PC-3 (cell line): ENCODE measurements at regions not wholly inside any gene's neighbourhood (a gene's known extent, or its start where the extent isn't known, plus 50 kb on each side); places are given as distances from the start of the nearest gene placed in this dataset.

ENCODE experiments used
- ATAC-seq: fragments of 200-7000 bp; cut with Tn5 transposase; 2 replicates; pipeline ENCODE4 v1.9.1; 2020; ENCODE audit warnings: mild to moderate bottlenecking, moderate library complexity
- BruUV-seq: library from RNA; stranded (reverse); fragments of 400-500 nt; replicated peaks from 2 replicates; lab custom pipeline; 2021; lab: Mats Ljungman, UMichigan
- CTCF ChIA-PET: fragments of 300-600 bp; sonication (Branson Sonifier 250); formaldehyde crosslinking; loops from one replicate; lab custom pipeline; 2022; ENCODE audit warnings: antibody characterized with exemption; lab: Charles Lee
- POLR2A ChIA-PET: fragments of 300-600 bp; sonication (Branson Sonifier 250); formaldehyde crosslinking; loops from one replicate; lab custom pipeline; 2022; ENCODE audit warnings: antibody characterized with exemption; ENCODE audit not compliant: unreplicated experiment; lab: Charles Lee
- DNase-seq: peaks from one replicate; pipeline ENCODE4 v3.0.0-alpha.2; 2015
- H2AFZ ChIP-seq: fragments of 300-600 bp; sonication (generic); 2 replicates; pipeline ENCODE4 v1.6.0; 2016; ENCODE audit warnings: antibody characterized with exemption, low read length
- H3F3A ChIP-seq: fragments of 300-600 bp; sonication (generic); one replicate; pipeline ENCODE4 v1.6.0; 2017; ENCODE audit warnings: antibody characterized with exemption, low read length, control low read depth, mild to moderate bottlenecking; ENCODE audit not compliant: unreplicated experiment
- H3K27ac ChIP-seq: fragments of 300-600 bp; sonication (generic); 2 replicates; pipeline ENCODE4 v1.5.1; 2016; ENCODE audit warnings: mild to moderate bottlenecking, low read length
- H3K27me3 ChIP-seq: fragments of 300-600 bp; sonication (generic); 2 replicates; pipeline ENCODE4 v1.6.1; 2016; ENCODE audit warnings: low read length, mixed read lengths
- H3K36me3 ChIP-seq: fragments of 300-600 bp; sonication (generic); 2 replicates; pipeline ENCODE4 v1.6.1; 2016; ENCODE audit warnings: low read depth, mixed run types, low read length, mixed read lengths
- H3K4me1 ChIP-seq: fragments of 300-600 bp; sonication (generic); 2 replicates; pipeline ENCODE4 v1.5.1; 2016; ENCODE audit warnings: low read length; ENCODE audit not compliant: insufficient read depth
- H3K4me2 ChIP-seq: fragments of 300-600 bp; sonication (generic); 2 replicates; pipeline ENCODE4 v1.6.0; 2016; ENCODE audit warnings: low read length
- H3K4me3 ChIP-seq: fragments of 300-600 bp; sonication (generic); 2 replicates; pipeline ENCODE4 v1.5.1; 2016; ENCODE audit warnings: mild to moderate bottlenecking, low read length, mixed read lengths
- H3K79me2 ChIP-seq: fragments of 300-600 bp; sonication (generic); 2 replicates; pipeline ENCODE4 v1.6.1; 2017; ENCODE audit warnings: low read length, mixed read lengths
- H3K9ac ChIP-seq: fragments of 300-600 bp; sonication (generic); 2 replicates; pipeline ENCODE4 v1.6.0; 2016; ENCODE audit warnings: mild to moderate bottlenecking, low read length
- H3K9me2 ChIP-seq: fragments of 300-600 bp; sonication (generic); replicated peaks from 2 replicates; pipeline ENCODE4 v1.6.1; 2016; ENCODE audit warnings: mixed run types, low read length, mixed read lengths
- H3K9me3 ChIP-seq: fragments of 300-600 bp; sonication (generic); 2 replicates; pipeline ENCODE4 v1.6.1; 2016; ENCODE audit warnings: low read length, mixed read lengths
- H4K20me1 ChIP-seq: fragments of 300-600 bp; sonication (generic); 2 replicates; pipeline ENCODE4 v1.6.1; 2016; ENCODE audit warnings: low read length, mixed read lengths
- CTCF ChIP-seq: fragments of 300-600 bp; sonication (generic); conservative IDR thresholded peaks from 2 replicates; pipeline ENCODE4 v1.5.1; 2017; ENCODE audit warnings: antibody characterized with exemption, low read depth, mild to moderate bottlenecking, low read length
- EZH2 ChIP-seq: fragments of 300-600 bp; sonication (generic); IDR thresholded peaks from one replicate; pipeline ENCODE4 v1.6.1; 2017; ENCODE audit warnings: antibody characterized with exemption, mild to moderate bottlenecking, low read length; ENCODE audit not compliant: unreplicated experiment
- EZH2phosphoT487 ChIP-seq: fragments of 300-600 bp; sonication (generic); IDR thresholded peaks from 2 replicates; pipeline ENCODE4 v1.6.1; 2018; ENCODE audit warnings: mild to moderate bottlenecking, antibody characterized with exemption, low read length, borderline replicate concordance
- intact Hi-C: fragments of 100-400 bp; cut with micrococcal nuclease; formaldehyde crosslinking; loops from 2 replicates; pipeline ENCODE4 v1.9.0; 2023

GRCh38 chr9:135329571-135330306, 149.8 kb upstream of the PPP1R26 start:
- intact Hi-C loops: no loop called here
- POLR2A ChIA-PET: no interaction called here

GRCh38 chr9:135330307-135330631, 149.3 kb upstream of the PPP1R26 start:
- H4K20me1 ChIP-seq: no peaks in the 10 kb centered on the region
- intact Hi-C loops: no loop called here
- no peak for DNase-seq
- no peaks in the 10 kb centered on the region for H3K79me2 ChIP-seq
- H3K36me3 ChIP-seq: no peaks in the 10 kb centered on the region
- H3F3A ChIP-seq: no peaks in the 10 kb centered on the region
- H3K4me2 ChIP-seq: no peak overlapping the region
- TF ChIP-seq EZH2: no peak
- no peak for TF ChIP-seq CTCF
- no peak for TF ChIP-seq EZH2phosphoT487
- no peak overlapping the region for H3K9ac ChIP-seq
- no peak for ATAC-seq
- no peak overlapping the region for H3K4me3 ChIP-seq
- ChIA-PET POLR2A (no interaction called here), CTCF (no interaction called here)
- no TSS peak for BruUV-seq
- H3K9me2 ChIP-seq: no peaks in the 10 kb centered on the region
- H2AFZ ChIP-seq: no peak overlapping the region
- no peak overlapping the region for H3K27ac ChIP-seq
- no peaks in the 10 kb centered on the region for H3K4me1 ChIP-seq
- H3K27me3 ChIP-seq: no peaks in the 10 kb centered on the region
- no peaks in the 10 kb centered on the region for H3K9me3 ChIP-seq

More at GRCh38 chr9:135329571-135330306, 149.8 kb upstream of the PPP1R26 start:
- no peak for ATAC-seq
- no peak for TF ChIP-seq EZH2phosphoT487
- TF ChIP-seq CTCF: no peak
- no peak for TF ChIP-seq EZH2
- no TSS peak for BruUV-seq
- Histone ChIP-seq H3F3A (no peaks in the 10 kb centered on the region), H3K36me3 (no peaks in the 10 kb centered on the region), H3K4me2 (no peak overlapping the region), H3K4me1 (no peaks in the 10 kb centered on the region), H3K9me3 (no peaks in the 10 kb centered on the region), H3K4me3 (no peak overlapping the region), H4K20me1 (no peaks in the 10 kb centered on the region), H3K79me2 (no peaks in the 10 kb centered on the region), H3K9me2 (no peaks in the 10 kb centered on the region), H3K9ac (no peak overlapping the region), H3K27ac (no peak overlapping the region), H2AFZ (no peak overlapping the region), H3K27me3 (no peaks in the 10 kb centered on the region)
- CTCF ChIA-PET: no interaction called here
- no peak for DNase-seq

GRCh38 chr9:135330685-135331590, 148.6 kb upstream of the PPP1R26 start:
- TF ChIP-seq CTCF (no peak), EZH2 (no peak), EZH2phosphoT487 (no peak)
- ChIA-PET POLR2A (no interaction called here), CTCF (no interaction called here)
- no peaks in the 10 kb centered on the region for H3K79me2 ChIP-seq
- DNase-seq: no peak
- no peak overlapping the region for H3K9ac ChIP-seq
- no peak overlapping the region for H2AFZ ChIP-seq
- no peaks in the 10 kb centered on the region for H3K9me3 ChIP-seq
- H3K9me2 ChIP-seq: no peaks in the 10 kb centered on the region
- H3K4me3 ChIP-seq: no peak overlapping the region
- BruUV-seq: no TSS peak
- ATAC-seq: no peak
- intact Hi-C loops: no loop called here
- no peaks in the 10 kb centered on the region for H3F3A ChIP-seq
- H3K36me3 ChIP-seq: no peaks in the 10 kb centered on the region
- H3K27me3 ChIP-seq: no peaks in the 10 kb centered on the region
- no peaks in the 10 kb centered on the region for H4K20me1 ChIP-seq
- no peak overlapping the region for H3K4me2 ChIP-seq
- no peak overlapping the region for H3K27ac ChIP-seq
- no peaks in the 10 kb centered on the region for H3K4me1 ChIP-seq
